Uterus (tissue), 2 donors: ENCODE measurements at regions not wholly inside any gene's neighbourhood (a gene's known extent, or its start where the extent isn't known, plus 50 kb on each side); places are given as distances from the start of the nearest gene placed in this dataset.

Experiments used
- POLR2A ChIP-seq, 2 donors: fragments of 450-650 bp; IDR thresholded peaks; one replicate each; pipeline ENCODE4 v1.6.1; 2016; ENCODE audit warnings: antibody characterized with exemption in 2 of 2, mild to moderate bottlenecking in 1 of 2, moderate library complexity in 1 of 2
- TF ChIP-seq, protein P1 (sequence below), 4 experiments: fragments of 200-600 bp in 2 of 4; fragments of 450-650 bp in 2 of 4; sonication (generic) in 2 of 4; IDR thresholded peaks; one replicate each; pipeline ENCODE4 v1.5.1; 2016 to 2019; ENCODE audit warnings: antibody characterized with exemption in 4 of 4, mild to moderate bottlenecking in 2 of 4, moderate library complexity in 1 of 4

DNA sequence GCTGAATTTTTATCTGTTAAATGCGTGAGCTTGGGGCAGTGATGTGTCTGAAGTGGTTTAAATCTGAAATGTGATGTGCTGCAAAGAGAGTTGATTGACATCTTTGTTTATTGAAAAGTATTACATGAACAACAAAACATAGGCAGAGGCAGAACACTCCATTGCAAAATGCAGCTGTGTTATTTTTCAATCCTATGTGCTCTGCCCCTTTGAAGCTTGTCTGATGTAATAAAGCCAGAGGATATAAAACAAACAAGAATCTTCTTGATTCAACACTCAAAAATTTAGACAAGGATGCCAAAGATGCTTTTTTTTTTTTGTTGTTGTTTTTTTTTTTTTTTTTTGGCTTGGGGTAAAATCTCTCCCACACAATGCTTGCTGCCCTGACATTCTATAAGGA lies 482.4 kb upstream of the MMS22L start:
- TF ChIP-seq POLR2A (IDR thresholded peaks at IDR 0.05), result no peak
- TF ChIP-seq, protein P1, sequence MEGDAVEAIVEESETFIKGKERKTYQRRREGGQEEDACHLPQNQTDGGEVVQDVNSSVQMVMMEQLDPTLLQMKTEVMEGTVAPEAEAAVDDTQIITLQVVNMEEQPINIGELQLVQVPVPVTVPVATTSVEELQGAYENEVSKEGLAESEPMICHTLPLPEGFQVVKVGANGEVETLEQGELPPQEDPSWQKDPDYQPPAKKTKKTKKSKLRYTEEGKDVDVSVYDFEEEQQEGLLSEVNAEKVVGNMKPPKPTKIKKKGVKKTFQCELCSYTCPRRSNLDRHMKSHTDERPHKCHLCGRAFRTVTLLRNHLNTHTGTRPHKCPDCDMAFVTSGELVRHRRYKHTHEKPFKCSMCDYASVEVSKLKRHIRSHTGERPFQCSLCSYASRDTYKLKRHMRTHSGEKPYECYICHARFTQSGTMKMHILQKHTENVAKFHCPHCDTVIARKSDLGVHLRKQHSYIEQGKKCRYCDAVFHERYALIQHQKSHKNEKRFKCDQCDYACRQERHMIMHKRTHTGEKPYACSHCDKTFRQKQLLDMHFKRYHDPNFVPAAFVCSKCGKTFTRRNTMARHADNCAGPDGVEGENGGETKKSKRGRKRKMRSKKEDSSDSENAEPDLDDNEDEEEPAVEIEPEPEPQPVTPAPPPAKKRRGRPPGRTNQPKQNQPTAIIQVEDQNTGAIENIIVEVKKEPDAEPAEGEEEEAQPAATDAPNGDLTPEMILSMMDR (IDR thresholded peaks at IDR 0.05), result no peak
